ENCODE measurements at regions not wholly inside any gene's neighbourhood (a gene's known extent, or its start where the extent isn't known, plus 50 kb on each side); places are given as distances from the start of the nearest gene placed in this dataset.

GRCh38 chr15:37252530-37252929 is 152.2 kb upstream of the MEIS2 start:
- H3K27me3 Mint-ChIP-seq (ENCODE audit: low read depth), result no peaks in the 10 kb centered on the region
- no peak overlapping the region for H3K14ac ChIP-seq (ENCODE audit: insufficient read depth, low read length)
- H3K4me3 Mint-ChIP-seq, result no peak overlapping the region
- H4K5ac ChIP-seq (ENCODE audit: insufficient read length, low read depth, low read length), result no peak overlapping the region
- TF ChIP-seq CTCF (conservative IDR thresholded peaks at IDR 0.05), result no peak
- H3K18ac ChIP-seq (ENCODE audit: insufficient read length, low read depth, low read length), result no peak overlapping the region
- no peak overlapping the region for H3K27ac ChIP-seq (ENCODE audit: insufficient read length, low read depth, low read length)
- H3K4me2 ChIP-seq (ENCODE audit: insufficient read depth, insufficient read length, low read length), result no peak overlapping the region
- H4K20me1 ChIP-seq (ENCODE audit: control insufficient read depth, insufficient read depth, insufficient read length), result no peaks in the 10 kb centered on the region
- no peaks in the 10 kb centered on the region for H3K4me1 Mint-ChIP-seq
- no peak overlapping the region for H3K27ac Mint-ChIP-seq
- no peaks in the 10 kb centered on the region for H3K23me2 ChIP-seq (ENCODE audit: insufficient read length, low read depth, low read length, poor library complexity, severe bottlenecking)
- no peak overlapping the region for H2AK5ac ChIP-seq (ENCODE audit: insufficient read length, low read length)
- H3K79me2 ChIP-seq (ENCODE audit: insufficient read depth, low read length), result no peaks in the 10 kb centered on the region
- H3K9me3 Mint-ChIP-seq, result no peaks in the 10 kb centered on the region
- H2BK20ac ChIP-seq (ENCODE audit: low read depth, low read length, poor library complexity, severe bottlenecking), result no peak overlapping the region
- no peak overlapping the region for H2BK120ac ChIP-seq (ENCODE audit: low read depth, low read length, poor library complexity, severe bottlenecking)
- H3K36me3 Mint-ChIP-seq (ENCODE audit: insufficient read depth in 1 of 3, low read depth in 3 of 3), result no peaks in the 10 kb centered on the region
- no peak overlapping the region for H4K91ac ChIP-seq (ENCODE audit: insufficient read length, low read depth, low read length)
- no peak overlapping the region for H3K56ac ChIP-seq (ENCODE audit: insufficient read length, low read depth, low read length)
- no peak overlapping the region for H2BK15ac ChIP-seq (ENCODE audit: low read depth, low read length)
- no peaks in the 10 kb centered on the region for H3K27me3 ChIP-seq (ENCODE audit: insufficient read depth, low read length)
- DNase-seq, result no peak
- no peak overlapping the region for H2BK5ac ChIP-seq (ENCODE audit: insufficient read length, low read length)
- no peak overlapping the region for H3K9ac ChIP-seq (ENCODE audit: extremely low read depth, insufficient read length, low read length)
- no CpG with 5 or more reads among the region's 3 CpGs for WGBS (ENCODE audit: extremely low coverage, insufficient read length, low lambda C conversion rate)
- H3K4ac ChIP-seq (ENCODE audit: low read depth, low read length), result no peak overlapping the region
- H3K9me3 ChIP-seq (ENCODE audit: control insufficient read depth, low read depth, low read length), result no peaks in the 10 kb centered on the region
- no peak overlapping the region for H4K8ac ChIP-seq (replicated peaks; ENCODE audit: insufficient read length, low read depth, low read length)
- H3K79me1 ChIP-seq (ENCODE audit: insufficient read depth, low read depth, low read length, poor library complexity, severe bottlenecking), result no peaks in the 10 kb centered on the region
- no peak overlapping the region for H3K23ac ChIP-seq (ENCODE audit: insufficient read length, low read depth, low read length)
- peaks cover 3% of the 10 kb centered on the region; the same call in 1 of the 2 replicates for H3K4me1 ChIP-seq (ENCODE audit: insufficient read depth, low read length)
- no peak overlapping the region for H3T11ph ChIP-seq (ENCODE audit: low read length)
- H2AFZ ChIP-seq (ENCODE audit: low read length), result no peak overlapping the region
- H2BK12ac ChIP-seq (ENCODE audit: insufficient read length, low read depth, low read length), result no peak overlapping the region
